Esophagus muscularis mucosa (tissue), 3 donors: ENCODE measurements at regions not wholly inside any gene's neighbourhood (a gene's known extent, or its start where the extent isn't known, plus 50 kb on each side); places are given as distances from the start of the nearest gene placed in this dataset.

ENCODE experiments used
- CTCF ChIP-seq, 3 experiments: fragments of 200-600 bp in 2 of 3; fragments of 450-650 bp in 1 of 3; sonication (generic) in 2 of 3; IDR thresholded peaks; one replicate each; pipeline ENCODE4 v1.5.1; 2017 to 2019; ENCODE audit warnings: antibody characterized with exemption in 3 of 3, mild to moderate bottlenecking in 2 of 3, moderate library complexity in 1 of 3
- POLR2A ChIP-seq: fragments of 450-650 bp; IDR thresholded peaks from one replicate; pipeline ENCODE4 v1.6.1; 2017; ENCODE audit warnings: antibody characterized with exemption, moderate library complexity, mild to moderate bottlenecking, low read depth
- POLR2AphosphoS5 ChIP-seq, 2 donors: sonication (generic); formaldehyde crosslinking; IDR thresholded peaks; one replicate each; pipeline ENCODE4 v1.6.1; 2017; ENCODE audit warnings: antibody characterized with exemption in 2 of 2

GRCh38 chr2:155651851-155652250, 680.7 kb downstream of the NR4A2 start:
- TF ChIP-seq POLR2AphosphoS5 (IDR thresholded peaks at IDR 0.05) (no peak), CTCF (IDR thresholded peaks at IDR 0.05) (no peak), POLR2A (no peak)
